AG09309 (cell line): ENCODE measurements at regions not wholly inside any gene's neighbourhood (a gene's known extent, or its start where the extent isn't known, plus 50 kb on each side); places are given as distances from the start of the nearest gene placed in this dataset.

Experiments
- DNase-seq: peaks from one replicate; pipeline ENCODE4 v3.0.0-alpha.2; 2010; ENCODE audit warnings: low read depth
- H3K4me3 ChIP-seq: 2 replicates; pipeline ENCODE4 v1.5.1; 2011; ENCODE audit warnings: mild to moderate bottlenecking, low read depth, low read length, moderate library complexity; ENCODE audit not compliant: control insufficient read depth
- CTCF ChIP-seq: IDR thresholded peaks from 2 replicates; pipeline ENCODE4 v1.5.1; 2011; ENCODE audit warnings: mild to moderate bottlenecking, low read depth, low read length, inconsistent platforms; ENCODE audit not compliant: insufficient read depth, control insufficient read depth; ENCODE audit errors: missing control alignments

GRCh38 chr18:53894675-53895442, 329.6 kb downstream of the MBD2 start:
- DNase-seq: no peak
- no peak overlapping the region for H3K4me3 ChIP-seq
- TF ChIP-seq CTCF: no peak

GRCh38 chr18:53887447-53887846, 337.0 kb downstream of the MBD2 start:
- DNase-seq: no peak
- no peak overlapping the region for H3K4me3 ChIP-seq
- no peak for TF ChIP-seq CTCF

- TF ChIP-seq CTCF: no peak
- no peak for DNase-seq
- no peak overlapping the region for H3K4me3 ChIP-seq
Observed at GRCh38 chr18:53886058-53886457, 338.4 kb downstream of the MBD2 start.

GRCh38 chr18:53883771-53884170, 340.7 kb downstream of the MBD2 start:
- no peak for DNase-seq
- no peak for TF ChIP-seq CTCF
- H3K4me3 ChIP-seq: no peak overlapping the region

GRCh38 chr18:53874103-53874502, 350.4 kb downstream of the MBD2 start:
- no peak for TF ChIP-seq CTCF
- DNase-seq: no peak
- no peak overlapping the region for H3K4me3 ChIP-seq

- DNase-seq: no peak
- no peak overlapping the region for H3K4me3 ChIP-seq
- no peak for TF ChIP-seq CTCF
Observed at GRCh38 chr18:53864770-53865169, 359.7 kb downstream of the MBD2 start.
